IPS-18c (cell line): ENCODE measurements at regions not wholly inside any gene's neighbourhood (a gene's known extent, or its start where the extent isn't known, plus 50 kb on each side); places are given as distances from the start of the nearest gene placed in this dataset.

Experiments used
- H3K4me3 ChIP-seq: 2 replicates; pipeline ENCODE4 v1.7.0; 2013; ENCODE audit warnings: low read depth, mild to moderate bottlenecking, low read length, moderate library complexity; ENCODE audit not compliant: insufficient read depth
- H3K9me3 ChIP-seq: one replicate; pipeline ENCODE4 v1.6.1; 2013; ENCODE audit warnings: mild to moderate bottlenecking, low read length, moderate library complexity; ENCODE audit not compliant: control insufficient read depth, insufficient read depth

DNA sequence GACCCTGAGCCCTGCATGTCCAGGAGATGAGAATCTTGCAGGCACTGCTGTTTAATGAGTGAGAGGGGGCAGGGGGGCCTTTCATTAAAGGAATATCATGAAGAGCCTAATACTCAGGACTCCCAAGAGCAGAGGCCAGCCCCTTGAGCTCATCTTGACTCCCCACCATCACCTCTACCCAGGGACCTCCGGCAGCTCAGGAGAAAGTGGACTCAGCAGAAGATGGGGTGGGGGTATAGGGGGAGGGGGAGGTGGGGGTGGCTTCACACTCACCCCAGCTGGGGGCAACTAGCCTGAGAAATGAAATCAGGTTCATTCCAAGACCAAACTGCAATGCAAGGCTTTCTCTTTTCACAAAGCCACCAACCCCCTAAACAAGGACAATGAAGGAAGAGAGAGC is 575.6 kb upstream of the MKI67 start:
- H3K4me3 ChIP-seq: no peak overlapping the region
- no peaks in the 10 kb centered on the region for H3K9me3 ChIP-seq

DNA sequence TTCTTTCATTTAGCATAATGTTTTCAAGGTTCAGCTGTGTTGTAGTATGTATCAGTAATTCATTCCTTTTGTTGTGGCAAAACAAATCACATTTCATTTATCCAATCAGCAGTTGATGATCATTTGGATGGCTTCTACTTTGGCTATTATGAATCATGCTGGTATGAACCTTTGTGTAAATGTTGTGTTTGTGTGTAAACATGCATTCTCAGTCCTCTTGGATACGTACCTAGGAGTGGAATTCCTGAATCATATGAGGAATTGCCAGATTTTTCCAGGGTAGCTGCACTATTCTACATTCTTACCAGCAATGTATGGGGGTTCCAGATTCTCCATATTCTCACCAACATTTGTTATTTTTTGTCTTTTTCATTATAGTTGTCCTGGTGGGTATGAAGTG is 578.5 kb upstream of the MKI67 start:
- Histone ChIP-seq H3K9me3 (no peaks in the 10 kb centered on the region), H3K4me3 (no peak overlapping the region)

DNA sequence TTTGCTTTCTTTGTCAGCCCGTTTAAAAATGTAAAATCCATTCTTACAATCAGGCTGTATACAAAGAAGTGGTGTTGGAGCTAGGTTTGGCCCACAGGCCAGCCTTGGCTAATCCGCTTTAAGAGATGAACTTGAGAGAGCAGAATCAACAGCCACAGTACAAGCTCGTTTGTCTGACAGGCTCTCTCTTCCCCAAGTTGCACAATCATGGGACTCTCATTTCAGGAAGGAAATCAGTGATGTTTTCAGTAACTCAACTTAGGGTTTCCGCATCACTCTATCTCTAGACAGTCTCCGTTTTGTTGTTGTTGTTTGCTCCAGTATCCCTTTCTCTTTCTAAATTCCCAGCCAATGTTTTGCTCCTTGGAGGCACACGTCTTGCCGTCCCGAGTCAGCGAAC is 582.0 kb upstream of the MKI67 start:
- H3K9me3 ChIP-seq: no peaks in the 10 kb centered on the region
- H3K4me3 ChIP-seq: no peak overlapping the region

DNA sequence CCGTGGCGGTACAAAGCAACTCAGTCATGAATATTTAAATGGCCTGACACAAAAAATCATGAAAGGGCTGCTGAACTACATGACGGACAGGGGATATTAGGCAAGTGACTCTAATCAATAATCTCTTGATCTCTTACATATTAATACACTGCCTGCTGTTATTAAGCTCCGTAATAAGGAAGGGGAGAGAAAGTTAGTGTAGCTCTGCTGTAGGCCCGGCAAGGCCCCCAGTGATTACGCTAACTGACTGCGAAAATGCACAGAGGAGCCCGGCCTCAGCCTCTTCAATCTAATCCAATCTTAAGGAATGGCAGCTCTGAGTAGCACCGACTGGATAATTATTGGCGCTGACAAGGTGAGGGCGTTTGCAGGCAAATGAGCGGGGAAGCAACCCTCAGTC is 583.5 kb upstream of the MKI67 start:
- Histone ChIP-seq H3K9me3 (no peaks in the 10 kb centered on the region), H3K4me3 (no peak overlapping the region)

DNA sequence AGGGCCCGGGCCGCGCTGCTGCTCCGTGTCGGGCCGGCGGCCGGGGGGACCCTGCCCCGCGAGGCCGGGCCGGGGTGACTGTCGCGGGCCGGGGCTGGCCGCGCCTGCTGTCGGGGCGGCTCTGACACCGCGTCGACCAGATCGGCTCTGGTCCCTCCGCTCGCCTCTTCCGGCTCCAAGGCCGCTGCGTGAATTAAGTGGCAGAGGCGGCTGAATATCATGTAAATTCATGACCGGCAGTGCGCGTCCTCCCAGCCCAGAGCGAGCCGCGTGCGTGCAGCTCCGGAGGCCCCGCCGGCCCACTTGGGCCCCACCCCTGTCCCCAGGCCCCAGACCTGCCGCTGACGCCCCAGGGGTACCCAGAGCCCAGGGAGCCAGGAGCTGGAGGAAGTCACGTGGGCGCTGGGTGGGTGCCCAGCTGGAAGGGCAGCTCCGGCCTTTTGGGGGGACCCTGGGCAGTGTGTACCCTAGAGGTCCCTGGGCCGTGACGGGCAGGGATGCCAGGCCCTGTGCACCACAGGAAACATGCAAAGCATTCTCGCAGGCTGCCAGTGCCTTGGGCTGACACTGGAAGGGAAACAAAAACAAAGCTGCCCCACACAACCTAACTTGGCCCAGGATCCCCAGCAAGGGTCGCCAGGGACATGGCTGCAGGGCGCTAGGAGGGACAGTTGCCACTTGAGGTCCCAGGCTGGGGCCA is 584.0 kb upstream of the MKI67 start:
- Histone ChIP-seq H3K4me3 (no peak overlapping the region), H3K9me3 (no peaks in the 10 kb centered on the region)

DNA sequence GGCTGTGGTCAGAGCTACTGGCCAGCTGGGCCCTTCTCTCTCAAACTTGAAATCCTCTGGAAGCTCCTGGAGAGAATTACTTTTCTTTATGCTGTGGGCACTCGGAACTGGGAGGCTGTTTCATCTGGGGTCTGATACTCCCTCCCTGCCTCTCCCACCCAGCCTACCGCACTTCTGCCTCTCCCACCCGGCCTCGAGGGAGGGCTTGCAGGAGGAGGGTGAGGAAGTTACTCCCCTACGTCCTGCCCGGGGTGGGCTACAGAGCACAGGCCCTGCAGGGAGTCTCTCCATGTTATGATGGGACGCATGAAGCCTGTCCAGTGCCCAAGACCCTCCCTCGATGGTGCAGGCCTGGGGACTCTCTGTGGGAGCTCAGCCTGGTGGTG is 584.6 kb upstream of the MKI67 start:
- H3K4me3 ChIP-seq: no peak overlapping the region
- H3K9me3 ChIP-seq: no peaks in the 10 kb centered on the region

DNA sequence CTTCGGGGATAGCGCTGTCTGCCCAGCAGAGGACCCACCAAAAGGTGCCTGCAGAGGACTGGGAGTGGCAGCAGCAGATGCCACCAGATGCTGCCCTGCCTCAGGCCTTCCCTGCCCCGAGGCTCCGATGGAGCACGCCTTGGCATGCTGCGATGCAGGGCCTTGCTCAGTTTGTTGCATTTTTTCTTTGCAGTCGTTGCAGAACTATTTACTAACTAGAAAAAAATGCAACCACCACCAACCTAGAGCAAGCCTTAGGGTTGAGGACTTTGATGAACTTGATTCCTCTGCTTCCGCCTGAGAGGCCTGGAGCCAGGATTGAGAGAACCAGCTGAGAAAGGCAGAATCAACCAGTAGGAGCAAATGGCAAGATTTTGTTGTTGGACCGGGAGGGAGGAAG is 585.6 kb upstream of the MKI67 start:
- Histone ChIP-seq H3K9me3 (no peaks in the 10 kb centered on the region), H3K4me3 (no peak overlapping the region)

DNA sequence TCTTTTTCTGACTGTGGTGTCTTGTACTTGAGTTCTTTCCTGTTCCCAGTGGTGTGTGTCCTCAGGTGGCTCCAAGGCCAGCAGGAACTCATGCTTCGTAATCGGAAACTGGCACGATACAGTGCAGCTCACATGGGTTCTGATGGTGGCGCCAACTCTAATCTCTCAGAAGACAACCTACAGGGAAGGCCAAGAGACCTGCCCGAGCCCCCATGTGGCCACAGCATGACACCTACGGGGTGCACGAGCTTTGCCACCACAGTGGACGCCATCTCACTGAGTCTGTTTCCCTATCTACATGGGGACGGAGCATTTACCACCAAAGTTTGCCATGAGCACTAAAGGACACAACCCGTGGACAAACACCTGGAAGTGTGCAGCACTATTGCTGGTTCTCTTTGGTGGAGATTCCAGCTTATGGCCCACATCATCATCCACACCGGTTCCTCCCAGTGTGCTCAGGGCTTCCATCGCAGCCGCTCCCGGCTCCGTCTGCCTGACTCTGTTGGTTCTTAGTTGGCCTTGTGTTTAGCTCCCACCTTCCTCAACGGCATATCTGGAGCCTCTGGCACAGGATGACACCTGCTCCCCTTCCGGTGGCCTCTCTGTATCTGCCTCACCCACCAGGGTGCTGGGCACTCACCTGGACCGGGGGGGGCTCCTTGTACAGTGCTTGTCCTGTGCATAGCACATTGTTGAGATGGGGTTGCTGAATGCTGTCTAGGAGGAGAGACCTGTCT is 586.6 kb upstream of the MKI67 start:
- Histone ChIP-seq H3K9me3 (no peaks in the 10 kb centered on the region), H3K4me3 (no peak overlapping the region)

DNA sequence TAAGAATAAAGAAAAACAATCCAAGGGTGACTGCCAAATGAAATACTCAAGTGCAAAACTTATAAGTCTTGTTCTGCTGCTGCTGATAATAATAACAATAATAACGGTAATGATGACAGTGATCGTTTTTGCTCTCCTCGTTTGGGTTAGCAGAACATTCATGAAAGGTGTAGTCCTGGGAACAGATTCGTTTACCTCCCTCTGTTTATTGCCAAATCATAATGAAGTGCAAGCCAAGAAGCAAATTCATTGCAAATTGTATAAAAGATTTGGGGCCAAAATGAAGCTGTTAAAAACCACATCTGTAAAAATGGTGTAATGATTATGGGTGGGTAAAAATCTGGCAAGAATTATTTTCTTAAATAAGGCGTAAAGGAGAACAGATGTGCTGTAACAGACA is 587.2 kb upstream of the MKI67 start:
- Histone ChIP-seq H3K4me3 (no peak overlapping the region), H3K9me3 (no peaks in the 10 kb centered on the region)

DNA sequence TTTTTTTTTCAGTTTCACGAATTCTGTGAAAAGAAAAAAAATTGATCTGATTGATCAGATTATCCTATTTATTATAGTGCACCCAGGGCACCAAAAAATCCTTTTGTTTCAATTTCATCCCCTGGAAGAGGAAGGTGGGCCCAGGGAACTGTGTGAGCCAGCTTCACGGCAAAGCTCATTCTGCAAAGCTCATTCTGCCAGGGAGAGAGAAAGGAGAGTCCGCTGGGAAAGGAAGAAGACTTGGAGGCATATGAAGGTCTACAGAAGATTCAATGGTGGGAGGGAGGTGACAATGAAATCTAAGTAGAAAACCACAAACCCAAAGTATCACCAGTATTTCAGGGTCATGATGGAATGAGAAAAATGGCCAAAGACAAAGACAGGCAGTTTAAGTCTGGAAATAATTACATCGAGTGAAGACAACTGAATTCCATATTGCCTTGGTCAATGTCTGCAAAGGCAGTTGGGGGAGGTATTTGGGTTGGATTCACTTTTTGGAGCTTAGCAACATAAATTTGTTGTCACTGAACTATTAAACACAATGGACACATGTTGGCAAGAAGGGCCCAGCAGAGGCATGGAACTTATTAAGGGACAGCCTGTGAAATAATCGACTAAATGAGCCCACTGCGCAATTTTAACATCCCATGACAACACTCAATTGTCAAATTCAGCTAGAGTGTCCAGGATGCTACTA is 587.8 kb upstream of the MKI67 start:
- H3K9me3 ChIP-seq: no peaks in the 10 kb centered on the region

DNA sequence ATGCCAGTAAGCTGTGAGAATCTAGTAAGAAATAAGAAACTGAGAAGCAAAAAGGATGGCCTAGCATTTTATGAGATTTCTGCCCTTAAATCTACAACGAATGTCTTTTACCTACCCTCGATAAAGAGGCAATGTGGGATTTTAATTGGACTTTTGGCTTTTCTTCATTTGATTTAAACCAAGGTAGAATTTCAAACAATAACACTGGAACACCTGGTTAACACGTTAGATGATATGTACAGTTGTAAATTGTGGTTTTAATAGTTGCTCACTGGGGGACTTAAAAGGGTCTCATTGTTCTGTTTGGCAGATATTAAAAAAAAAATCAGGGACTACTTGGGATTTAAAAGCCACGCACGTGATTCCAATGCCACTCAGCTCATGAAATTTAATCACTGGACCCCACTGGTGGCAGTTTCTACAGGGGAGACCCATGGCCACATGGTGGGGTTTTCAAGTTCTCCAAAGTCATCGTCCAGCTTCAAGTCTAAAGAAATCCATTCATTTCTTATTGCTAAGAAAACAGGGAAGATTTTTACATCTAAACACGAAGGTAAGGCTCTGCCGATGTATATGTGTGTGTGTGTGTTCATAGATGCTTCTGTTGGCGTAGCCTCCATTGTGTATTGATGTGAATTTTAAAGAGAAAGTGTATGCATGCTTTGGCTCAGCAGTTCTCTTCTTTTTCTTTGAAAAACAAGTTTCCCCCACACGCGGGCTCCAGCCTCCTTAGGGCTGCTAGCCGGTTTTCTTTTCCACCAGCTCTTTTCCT is 588.6 kb upstream of the MKI67 start:
- no peaks in the 10 kb centered on the region for H3K9me3 ChIP-seq
- no peak overlapping the region for H3K4me3 ChIP-seq

More for the DNA sequence above, 587.8 kb upstream of the MKI67 start:
- H3K4me3 ChIP-seq: no peak overlapping the region

DNA sequence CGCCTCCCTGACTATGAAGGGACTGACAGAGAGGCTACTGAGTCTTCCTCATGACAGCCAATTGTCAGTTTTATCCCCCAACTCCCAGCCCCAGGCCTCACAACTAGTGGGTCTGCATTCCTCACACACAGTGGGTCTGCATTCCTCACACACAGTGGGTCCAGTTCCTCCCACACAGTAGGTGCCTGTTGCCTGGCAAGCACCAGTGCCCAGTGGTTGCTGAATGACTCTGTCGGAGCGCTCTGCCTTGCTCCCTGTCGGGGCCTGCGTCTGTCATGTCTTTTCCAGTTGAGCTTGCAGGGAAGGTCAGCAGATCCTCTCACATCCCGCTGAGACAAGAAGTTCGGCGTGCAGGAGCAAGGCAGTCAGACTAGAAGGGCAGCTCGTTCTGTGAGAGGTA is 590.0 kb upstream of the MKI67 start:
- H3K9me3 ChIP-seq: no peaks in the 10 kb centered on the region
- no peak overlapping the region for H3K4me3 ChIP-seq

DNA sequence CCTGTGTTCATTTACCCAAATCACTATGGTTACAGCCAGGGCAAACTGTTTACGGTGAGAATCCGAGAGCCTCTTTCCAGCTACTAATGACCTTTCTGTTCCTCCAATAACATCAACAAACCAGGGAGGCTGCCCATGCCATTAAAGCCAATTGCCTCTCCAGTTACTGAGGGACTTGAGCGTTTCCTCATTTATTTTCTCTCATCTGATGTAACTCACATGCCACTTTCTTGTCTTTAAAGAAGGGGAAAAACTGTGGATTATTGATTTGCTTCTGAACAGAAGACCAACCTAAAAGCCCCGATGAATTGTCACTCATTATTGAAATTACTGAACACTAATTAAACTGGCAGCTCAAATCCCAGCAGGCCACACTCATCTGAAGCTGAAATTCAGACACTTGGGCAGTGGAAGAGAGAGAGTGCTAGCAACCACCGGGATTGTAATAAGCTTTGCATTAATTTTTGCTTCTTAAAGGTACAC is 595.8 kb upstream of the MKI67 start:
- no peaks in the 10 kb centered on the region for H3K9me3 ChIP-seq

DNA sequence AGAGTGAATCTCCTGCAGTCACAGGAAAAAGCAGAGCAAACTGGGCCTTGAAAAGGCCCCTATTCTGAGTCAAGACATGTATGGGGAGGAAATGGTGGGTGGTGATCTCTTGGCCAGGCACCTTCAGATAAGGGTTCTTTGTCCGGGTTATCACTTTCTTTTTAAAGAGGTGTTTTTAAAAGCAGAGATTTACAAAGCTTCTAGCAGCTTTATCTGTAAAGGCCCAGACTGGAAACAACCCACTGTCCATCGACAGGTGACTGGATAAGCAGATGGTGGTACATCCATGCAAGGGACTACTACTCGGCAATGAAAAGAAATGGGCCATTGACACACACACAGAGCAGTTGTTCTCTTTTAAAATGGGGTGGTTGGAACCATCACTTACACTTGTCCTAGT is 596.7 kb upstream of the MKI67 start:
- no peak overlapping the region for H3K4me3 ChIP-seq
- H3K9me3 ChIP-seq: no peaks in the 10 kb centered on the region

More for the DNA sequence above, 595.8 kb upstream of the MKI67 start:
- no peak overlapping the region for H3K4me3 ChIP-seq

DNA sequence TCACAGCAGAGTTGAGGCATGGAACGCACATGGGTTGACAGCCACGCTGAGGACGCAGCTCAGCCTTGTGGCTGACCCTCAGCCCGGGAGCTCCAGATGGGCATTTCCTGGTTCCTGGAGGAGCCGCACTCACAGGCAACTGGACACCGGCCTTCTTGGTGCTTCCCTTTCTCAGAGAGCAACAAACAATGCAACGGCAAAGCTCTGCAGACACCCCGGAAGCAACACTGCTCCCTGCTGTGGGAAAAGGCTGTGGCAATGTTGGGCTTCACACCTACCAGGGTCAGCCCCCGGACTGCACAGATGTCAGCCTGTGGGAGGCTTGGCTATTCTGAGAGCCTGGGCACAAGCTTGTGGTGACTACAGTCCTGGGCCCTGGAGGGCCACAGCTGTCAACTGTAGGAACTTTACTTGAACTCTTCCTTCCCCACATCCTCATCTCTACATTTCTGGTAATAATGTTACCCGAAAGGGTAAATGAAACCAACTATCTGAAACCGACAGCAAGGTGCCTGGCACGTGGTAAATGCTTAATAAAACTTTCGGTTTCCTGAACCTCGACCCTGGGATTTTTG is 597.5 kb upstream of the MKI67 start:
- H3K4me3 ChIP-seq: no peak overlapping the region

DNA sequence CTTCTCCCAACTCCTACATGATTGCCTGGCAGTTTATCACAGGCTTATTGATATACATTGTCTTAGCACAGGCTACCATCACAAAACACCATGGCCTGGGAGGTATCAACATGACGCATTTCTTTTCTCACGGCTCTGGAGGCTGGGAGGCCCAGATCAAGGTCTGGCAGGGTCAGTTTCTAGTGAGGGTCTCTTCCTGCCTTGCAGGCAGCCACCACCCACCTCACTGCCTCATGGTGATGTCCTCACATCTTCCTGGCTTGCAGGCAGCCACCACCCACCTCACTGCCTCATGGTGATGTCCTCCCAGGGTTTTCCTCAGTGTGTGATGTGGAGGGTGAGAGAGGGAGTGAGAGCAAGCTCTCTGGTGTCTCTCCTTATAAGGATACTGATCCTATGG is 599.3 kb upstream of the MKI67 start:
- Histone ChIP-seq H3K4me3 (no peak overlapping the region), H3K9me3 (no peaks in the 10 kb centered on the region)

More for the DNA sequence above, 597.5 kb upstream of the MKI67 start:
- H3K9me3 ChIP-seq: no peaks in the 10 kb centered on the region

DNA sequence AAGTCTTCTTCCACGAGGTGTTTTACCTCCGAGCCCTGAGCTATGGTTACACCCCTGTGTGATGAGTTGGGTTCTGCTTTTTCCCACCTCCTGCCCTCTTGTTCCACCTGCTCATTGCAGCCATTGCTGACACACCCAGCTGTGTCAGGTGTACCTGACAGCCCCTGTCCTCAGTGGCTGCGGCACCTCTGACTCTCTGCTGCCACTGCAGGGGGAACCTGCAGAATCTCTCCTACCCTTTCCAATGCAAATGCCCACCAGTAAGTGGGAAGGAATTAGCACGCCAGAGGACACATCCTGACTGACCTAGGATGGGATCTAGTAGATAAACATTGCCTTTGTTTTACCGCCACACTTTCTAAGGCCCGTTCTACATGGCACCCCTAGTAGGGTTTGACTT is 600.9 kb upstream of the MKI67 start:
- H3K9me3 ChIP-seq: peaks cover 2% of the 10 kb centered on the region
- no peak overlapping the region for H3K4me3 ChIP-seq
